GM12872 (cell line): ENCODE measurements at regions not wholly inside any gene's neighbourhood (a gene's known extent, or its start where the extent isn't known, plus 50 kb on each side); places are given as distances from the start of the nearest gene placed in this dataset.

ENCODE experiments used
- CTCF ChIP-seq: IDR thresholded peaks from 3 replicates; pipeline ENCODE4 v1.5.1; 2011; ENCODE audit warnings: low read depth, mild to moderate bottlenecking, low read length, moderate library complexity; ENCODE audit not compliant: insufficient read depth

- TF ChIP-seq CTCF: no peak
Observed at GRCh38 chr15:36210426-36210825, 369.0 kb upstream of the CDIN1 start.

GRCh38 chr15:36218322-36218721 lies 361.1 kb upstream of the CDIN1 start:
- no peak for TF ChIP-seq CTCF

GRCh38 chr15:36218991-36219390 lies 360.4 kb upstream of the CDIN1 start:
- TF ChIP-seq CTCF: no peak

GRCh38 chr15:36221992-36222391 lies 357.4 kb upstream of the CDIN1 start:
- no peak for TF ChIP-seq CTCF

GRCh38 chr15:36230776-36231175 lies 348.6 kb upstream of the CDIN1 start:
- no peak for TF ChIP-seq CTCF

- TF ChIP-seq CTCF: no peak
Observed at GRCh38 chr15:36232491-36232890, 346.9 kb upstream of the CDIN1 start.

- TF ChIP-seq CTCF: no peak
Observed at GRCh38 chr15:36234743-36235142, 344.7 kb upstream of the CDIN1 start.

- no peak for TF ChIP-seq CTCF
Observed at GRCh38 chr15:36235173-36235572, 344.3 kb upstream of the CDIN1 start.
